Peyer's patch (tissue), 4 donors: ENCODE measurements at regions not wholly inside any gene's neighbourhood (a gene's known extent, or its start where the extent isn't known, plus 50 kb on each side); places are given as distances from the start of the nearest gene placed in this dataset.

ENCODE experiments used
- CTCF ChIP-seq, 6 experiments: fragments of 450-650 bp in 4 of 6; fragments of 200-600 bp in 2 of 6; sonication (generic) in 1 of 6; IDR thresholded peaks; one replicate each; pipeline ENCODE4 v1.5.1; 2017 to 2019; ENCODE audit warnings: antibody characterized with exemption in 6 of 6, mild to moderate bottlenecking in 3 of 6, moderate library complexity in 1 of 6
- POLR2A ChIP-seq, 2 donors: fragments of 450-650 bp; IDR thresholded peaks; one replicate each; pipeline ENCODE4 v1.5.1; 2017; ENCODE audit warnings: antibody characterized with exemption in 2 of 2, mild to moderate bottlenecking in 2 of 2, moderate library complexity in 2 of 2

- TF ChIP-seq CTCF (IDR thresholded peaks at IDR 0.05) (no peak), POLR2A (IDR thresholded peaks at IDR 0.05) (no peak)
Observed at GRCh38 chr7:156131881-156132280, 319.6 kb upstream of the SHH start.
